SK-N-SH (cell line): ENCODE measurements at regions not wholly inside any gene's neighbourhood (a gene's known extent, or its start where the extent isn't known, plus 50 kb on each side); places are given as distances from the start of the nearest gene placed in this dataset.

ENCODE experiments used
- CTCF ChIA-PET: fragments of 300-600, 350-600 bp; formaldehyde crosslinking; extraction: SDS; loops from one replicate; lab custom pipeline; 2021; lab: Yijun Ruan, JAX
- POLR2A ChIA-PET: fragments of 350-600 bp; sonication (Branson Sonifier 250); formaldehyde crosslinking; extraction: SDS; loops from one replicate; lab custom pipeline; 2020; ENCODE audit warnings: antibody characterized with exemption, inconsistent platforms; lab: Yijun Ruan, JAX
- DNase-seq: peaks from one replicate; pipeline ENCODE4 v3.0.0; 2012
- H2AFZ ChIP-seq: fragments of 200-600 bp; sonication (generic); 2 replicates; pipeline ENCODE4 v1.8.1; 2016; ENCODE audit warnings: antibody characterized with exemption, mild to moderate bottlenecking, low read depth
- H3F3A ChIP-seq: fragments of 200-600 bp; sonication (generic); replicated peaks from 2 replicates; pipeline ENCODE3; 2016; ENCODE audit warnings: antibody characterized with exemption, mild to moderate bottlenecking; ENCODE audit not compliant: insufficient read depth
- H3K27ac ChIP-seq, 2 experiments: fragments of 200-500 bp in 1 of 2; fragments of 200-600 bp in 1 of 2; sonication (Bioruptor generic) in 1 of 2; sonication (generic), shearing (Covaris generic) in 1 of 2; 2 replicates each; pipeline versions ENCODE4 v1.5.1 to v1.6.1; 2014 to 2016; ENCODE audit warnings: low read depth in 2 of 2, inconsistent platforms in 1 of 2, low read length in 1 of 2, mild to moderate bottlenecking in 1 of 2, mixed read lengths in 1 of 2
- H3K27me3 ChIP-seq: fragments of 200-600 bp; sonication (generic), shearing (Covaris generic); 2 replicates; pipeline ENCODE4 v1.6.1; 2016; ENCODE audit warnings: mixed run types; ENCODE audit not compliant: insufficient read depth
- H3K36me3 ChIP-seq, 2 experiments: fragments of 200-500 bp in 1 of 2; fragments of 200-600 bp in 1 of 2; sonication (Bioruptor generic) in 1 of 2; sonication (generic) in 1 of 2; replicated peaks in 1 of 2; 2 replicates each; pipeline versions ENCODE3 to v1.5.1; 2014 to 2016; ENCODE audit warnings: low read length in 1 of 2, mild to moderate bottlenecking in 1 of 2; ENCODE audit not compliant: insufficient read depth in 2 of 2, control insufficient read depth in 1 of 2
- H3K4me1 ChIP-seq, 2 experiments: fragments of 200-500 bp in 1 of 2; fragments of 200-600 bp in 1 of 2; sonication (Bioruptor generic) in 1 of 2; sonication (generic), shearing (Covaris generic) in 1 of 2; 2 replicates each; pipeline versions ENCODE4 v1.5.1 to v1.6.1; 2014 to 2016; ENCODE audit warnings: low read depth in 1 of 2, low read length in 1 of 2, mixed run types in 1 of 2; ENCODE audit not compliant: insufficient read depth in 2 of 2, control insufficient read depth in 1 of 2
- H3K4me2 ChIP-seq: fragments of 200-600 bp; sonication (generic), shearing (Covaris generic); 2 replicates; pipeline ENCODE4 v1.6.1; 2017; ENCODE audit warnings: mixed run types
- H3K4me3 ChIP-seq, 2 experiments: fragments of 200-500 bp in 1 of 2; fragments of 200-600 bp in 1 of 2; sonication (Bioruptor generic) in 1 of 2; sonication (generic), shearing (Covaris generic) in 1 of 2; 2 replicates each; pipeline versions ENCODE4 v1.5.1 to v1.8.1; 2014 to 2016; ENCODE audit warnings: low read depth in 2 of 2, inconsistent platforms in 1 of 2, low read length in 1 of 2, mild to moderate bottlenecking in 1 of 2, mixed read lengths in 1 of 2, moderate library complexity in 1 of 2
- H3K79me2 ChIP-seq: fragments of 200-600 bp; sonication (generic); 2 replicates; pipeline ENCODE4 v1.8.1; 2017; ENCODE audit warnings: mild to moderate bottlenecking; ENCODE audit not compliant: insufficient read depth
- H3K9ac ChIP-seq: fragments of 200-600 bp; sonication (generic); 2 replicates; pipeline ENCODE4 v1.6.1; 2017; ENCODE audit warnings: mixed run types
- H3K9me2 ChIP-seq: fragments of 200-600 bp; sonication (generic); 2 replicates; pipeline ENCODE4 v1.6.1; 2017; ENCODE audit warnings: mixed run types
- H3K9me3 ChIP-seq: fragments of 200-600 bp; sonication (generic); 2 replicates; pipeline ENCODE4 v1.6.1; 2017; ENCODE audit warnings: mixed run types, mild to moderate bottlenecking, moderate library complexity
- H4K20me1 ChIP-seq: fragments of 200-600 bp; sonication (generic); 2 replicates; pipeline ENCODE4 v1.6.1; 2017; ENCODE audit warnings: mild to moderate bottlenecking, mixed run types; ENCODE audit not compliant: insufficient read depth
- EZH2phosphoT487 ChIP-seq: fragments of 200-600 bp; sonication (generic); IDR thresholded peaks from 2 replicates; pipeline ENCODE4 v1.6.1; 2017; ENCODE audit warnings: low read depth, mixed run types, mild to moderate bottlenecking, antibody characterized with exemption, moderate library complexity, borderline replicate concordance
- FOSL2 ChIP-seq: IDR thresholded peaks from 2 replicates; pipeline ENCODE4 v1.4.0; 2012; ENCODE audit warnings: low read depth, mild to moderate bottlenecking, moderate library complexity, borderline replicate concordance
- FOXM1 ChIP-seq: IDR thresholded peaks from 2 replicates; pipeline ENCODE4 v1.4.0; 2012; ENCODE audit warnings: low read depth, mild to moderate bottlenecking
- GABPA ChIP-seq: IDR thresholded peaks from 2 replicates; pipeline ENCODE4 v1.4.0; 2012; ENCODE audit warnings: low read depth, mild to moderate bottlenecking
- GATA2 ChIP-seq: sonication (generic); formaldehyde crosslinking; IDR thresholded peaks from 2 replicates; pipeline ENCODE4 v1.5.0; 2020; ENCODE audit warnings: mild to moderate bottlenecking, missing genetic modification reagents
- MEF2A ChIP-seq: IDR thresholded peaks from 2 replicates; pipeline ENCODE4 v1.4.0; 2012; ENCODE audit warnings: low read depth, borderline replicate concordance
- MXI1 ChIP-seq: IDR thresholded peaks from 2 replicates; pipeline ENCODE4 v1.6.1; 2012; ENCODE audit warnings: mild to moderate bottlenecking, low read depth, low read length, improper control_type of control experiment
- NFIC ChIP-seq: IDR thresholded peaks from 2 replicates; pipeline ENCODE4 v1.4.0; 2012; ENCODE audit warnings: borderline replicate concordance
- RCOR1 ChIP-seq: fragments of 150-350 bp; IDR thresholded peaks from 2 replicates; pipeline ENCODE4 v1.6.1; 2017; ENCODE audit warnings: antibody characterized with exemption, low read length
- REST ChIP-seq: IDR thresholded peaks from 2 replicates; pipeline ENCODE4 v1.6.1; 2012; ENCODE audit warnings: mild to moderate bottlenecking, low read depth, low read length, moderate library complexity
- SIN3A ChIP-seq: IDR thresholded peaks from 2 replicates; pipeline ENCODE4 v1.6.1; 2012; ENCODE audit warnings: low read depth, mild to moderate bottlenecking, low read length, moderate library complexity, borderline replicate concordance
- TCF12 ChIP-seq: IDR thresholded peaks from 2 replicates; pipeline ENCODE4 v1.4.0; 2012
- TEAD4 ChIP-seq: IDR thresholded peaks from 2 replicates; pipeline ENCODE4 v1.4.0; 2012; ENCODE audit warnings: mild to moderate bottlenecking, borderline replicate concordance; ENCODE audit not compliant: insufficient read depth
- WGBS: methylation state at CpG from one replicate; pipeline ENCODE4 v1.1.6; 2017; ENCODE audit warnings: low lambda C conversion rate; 5-methylcytosine and 5-hydroxymethylcytosine counted together
- TF ChIP-seq, protein P1 (sequence below): IDR thresholded peaks from 2 replicates; pipeline ENCODE4 v1.4.0; 2012; ENCODE audit warnings: low read depth

DNA sequence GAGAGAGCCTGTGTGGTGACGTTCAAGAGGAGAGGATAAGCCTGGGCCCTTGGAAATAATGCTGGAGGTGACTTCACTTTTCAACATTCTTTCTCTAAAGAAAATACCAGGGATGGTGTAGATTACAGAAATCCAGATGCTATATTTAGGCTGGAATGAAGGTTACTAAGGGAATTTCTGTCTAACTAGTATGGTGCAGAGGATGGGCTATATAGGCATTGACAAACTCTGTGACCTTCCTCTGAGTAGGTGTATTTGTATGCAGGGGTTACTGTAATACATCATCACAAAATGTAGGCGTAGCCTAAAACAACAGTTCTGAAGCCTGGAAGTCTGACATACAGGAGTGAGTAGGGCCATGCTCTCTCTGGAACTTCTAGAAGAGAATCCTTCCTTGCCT, 155.3 kb upstream of the INHBA start:
- Histone ChIP-seq H3K9me2 (no peaks in the 10 kb centered on the region), H3K4me1 (peaks cover 0 to 7% of the 10 kb centered on the region in 2 experiments; a peak in 1 of 4 replicates), H3K79me2 (no peaks in the 10 kb centered on the region), H3K4me3 (no peak overlapping the region), H3K27me3 (no peaks in the 10 kb centered on the region), H3K9ac (no peak overlapping the region), H3F3A (no peaks in the 10 kb centered on the region), H3K27ac (no peak overlapping the region), H3K4me2 (no peak overlapping the region), H3K36me3 (no peaks in the 10 kb centered on the region), H4K20me1 (no peaks in the 10 kb centered on the region), H3K9me3 (no peaks in the 10 kb centered on the region), H2AFZ (0 out of 2 replicates have a peak overlapping the region, but pooled peaks have one; percentile 1)
- ChIA-PET CTCF (no interaction called here), POLR2A (no interaction called here)
- TF ChIP-seq MEF2A, result 0 out of 2 replicates have a peak, but pooled peaks have one; percentile 54
- no peak for TF ChIP-seq FOXM1
- no peak for DNase-seq
- 53% methylated on average over 2 of the region's 2 CpGs for WGBS

DNA sequence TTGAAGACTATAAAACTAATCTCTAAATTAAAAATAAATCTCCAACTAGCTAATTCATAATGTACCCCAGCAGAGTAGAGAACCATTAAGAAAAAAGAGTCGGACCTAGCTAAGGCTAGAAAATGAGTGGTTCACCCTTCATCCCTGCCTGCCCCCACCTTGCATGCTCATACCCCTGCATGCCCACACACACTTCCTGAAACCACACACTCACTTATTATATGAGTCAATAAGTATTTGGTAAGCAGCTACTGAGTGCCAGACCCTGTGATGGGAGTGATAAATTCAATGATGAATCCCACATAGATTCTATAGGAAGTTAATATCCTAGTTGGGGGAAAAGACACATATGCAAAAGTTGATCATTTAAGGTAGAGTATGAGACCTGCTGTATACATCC, 152.9 kb upstream of the INHBA start:
- Histone ChIP-seq H3F3A (no peaks in the 10 kb centered on the region), H3K9ac (no peak overlapping the region), H3K4me3 (no peak overlapping the region), H3K9me3 (no peaks in the 10 kb centered on the region), H3K9me2 (no peaks in the 10 kb centered on the region), H4K20me1 (no peaks in the 10 kb centered on the region), H3K27me3 (no peaks in the 10 kb centered on the region), H3K36me3 (no peaks in the 10 kb centered on the region), H3K4me1 (peaks cover 0 to 7% of the 10 kb centered on the region in 2 experiments; a peak in 1 of 4 replicates), H2AFZ (no peak overlapping the region), H3K79me2 (no peaks in the 10 kb centered on the region), H3K4me2 (no peak overlapping the region), H3K27ac (no peak overlapping the region)
- DNase-seq, result no peak
- ChIA-PET POLR2A (no interaction called here), CTCF (interaction anchor here (1.7 kb wide), 1 partner anchor 85 kb away, joined by 5 read pairs; no protein-coding TSS in a partner anchor)
- 16% methylated on average over 1 of the region's 1 CpG for WGBS
- TF ChIP-seq FOSL2, result peak; percentile 15; the same call in 1 of the 2 replicates
- no peak for TF ChIP-seq TEAD4
- TF ChIP-seq MXI1, result no peak
- TF ChIP-seq SIN3A, result no peak
- TF ChIP-seq, protein P1, sequence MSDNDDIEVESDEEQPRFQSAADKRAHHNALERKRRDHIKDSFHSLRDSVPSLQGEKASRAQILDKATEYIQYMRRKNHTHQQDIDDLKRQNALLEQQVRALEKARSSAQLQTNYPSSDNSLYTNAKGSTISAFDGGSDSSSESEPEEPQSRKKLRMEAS, result no peak
- no peak for TF ChIP-seq EZH2phosphoT487
- TF ChIP-seq TCF12, result peak; percentile 44; the same call in 1 of the 2 replicates

DNA sequence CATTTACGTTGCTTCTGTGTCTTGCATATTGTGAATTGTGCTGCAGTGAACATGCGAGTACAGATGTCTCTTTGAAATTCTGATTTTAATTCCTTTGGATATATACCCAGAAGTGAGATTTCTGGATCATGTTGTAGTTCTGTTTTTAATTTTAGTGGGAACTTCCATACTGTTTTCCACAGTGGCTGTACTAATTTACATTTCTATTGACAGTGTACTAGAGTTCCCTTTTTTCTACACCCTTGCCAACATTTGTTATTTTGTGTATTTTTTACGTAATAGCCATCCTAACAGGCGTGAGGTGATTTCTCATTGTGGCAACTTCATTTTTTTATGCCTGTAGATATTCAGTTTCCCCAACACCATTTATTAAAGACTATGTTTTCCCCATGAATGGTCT, 144.7 kb upstream of the INHBA start:
- CTCF ChIA-PET, result no interaction called here
- Histone ChIP-seq H3K27me3 (no peaks in the 10 kb centered on the region), H4K20me1 (no peaks in the 10 kb centered on the region), H3K79me2 (no peaks in the 10 kb centered on the region), H3K9me3 (peaks cover 6% of the 10 kb centered on the region; the same call in 1 of the 2 replicates), H3F3A (no peaks in the 10 kb centered on the region), H3K9ac (no peak overlapping the region), H3K4me2 (no peak overlapping the region), H3K9me2 (no peaks in the 10 kb centered on the region), H3K27ac (no peak overlapping the region), H3K4me3 (no peak overlapping the region), H3K4me1 (no peaks in the 10 kb centered on the region), H2AFZ (peak overlapping the region; percentile 3; the same call in 1 of the 2 replicates), H3K36me3 (no peaks in the 10 kb centered on the region)
- POLR2A ChIA-PET, result no interaction called here
- no peak for TF ChIP-seq GATA2 (CRISPR knock-in tag)
- TF ChIP-seq RCOR1, result no peak
- no peak for TF ChIP-seq REST
- TF ChIP-seq GABPA, result no peak
- TF ChIP-seq, protein P1, result no peak
- no peak for TF ChIP-seq NFIC
- TF ChIP-seq FOSL2, result no peak
- DNase-seq, result no peak
- 62% methylated on average over 4 of the region's 4 CpGs for WGBS
